Ascending aorta (tissue), 2 donors: ENCODE measurements at regions not wholly inside any gene's neighbourhood (a gene's known extent, or its start where the extent isn't known, plus 50 kb on each side); places are given as distances from the start of the nearest gene placed in this dataset.

Source experiments
- DNase-seq, 2 donors: peaks; one replicate each; pipeline ENCODE4 v3.0.0-alpha.2; 2019; ENCODE audit warnings: low spot score in 2 of 2
- H3K27ac ChIP-seq, 2 donors: fragments of 200-600 bp; sonication (generic); one replicate each; pipeline ENCODE4 v1.5.1; 2016 to 2017; ENCODE audit warnings: mild to moderate bottlenecking in 1 of 2
- H3K27me3 ChIP-seq: fragments of 200-600 bp; sonication (generic); one replicate; pipeline ENCODE4 v1.5.1; 2017
- H3K36me3 ChIP-seq, 2 donors: fragments of 200-600 bp; sonication (generic); one replicate each; pipeline ENCODE4 v1.5.1; 2016
- H3K4me1 ChIP-seq, 2 donors: fragments of 200-600 bp; sonication (generic); one replicate each; pipeline ENCODE4 v1.5.1; 2016 to 2017; ENCODE audit warnings: mild to moderate bottlenecking in 1 of 2
- H3K4me3 ChIP-seq, 2 donors: fragments of 200-600 bp; sonication (generic); one replicate each; pipeline ENCODE4 v1.5.1; 2016 to 2017; ENCODE audit warnings: mild to moderate bottlenecking in 1 of 2
- H3K9me3 ChIP-seq, 2 donors: fragments of 200-600 bp; sonication (generic); one replicate each; pipeline ENCODE4 v1.5.1; 2016
- intact Hi-C: fragments of 100-400 bp; cut with DNase I; formaldehyde crosslinking; loops from one replicate; pipeline ENCODE4 v1.15.1; 2023
- TF ChIP-seq, protein P1 (sequence below), 3 experiments: fragments of 200-600 bp in 2 of 3; fragments of 450-650 bp in 1 of 3; sonication (generic) in 2 of 3; IDR thresholded peaks; one replicate each; pipeline ENCODE4 v1.5.1; 2016 to 2019; ENCODE audit warnings: antibody characterized with exemption in 3 of 3, mild to moderate bottlenecking in 1 of 3, moderate library complexity in 1 of 3

DNA sequence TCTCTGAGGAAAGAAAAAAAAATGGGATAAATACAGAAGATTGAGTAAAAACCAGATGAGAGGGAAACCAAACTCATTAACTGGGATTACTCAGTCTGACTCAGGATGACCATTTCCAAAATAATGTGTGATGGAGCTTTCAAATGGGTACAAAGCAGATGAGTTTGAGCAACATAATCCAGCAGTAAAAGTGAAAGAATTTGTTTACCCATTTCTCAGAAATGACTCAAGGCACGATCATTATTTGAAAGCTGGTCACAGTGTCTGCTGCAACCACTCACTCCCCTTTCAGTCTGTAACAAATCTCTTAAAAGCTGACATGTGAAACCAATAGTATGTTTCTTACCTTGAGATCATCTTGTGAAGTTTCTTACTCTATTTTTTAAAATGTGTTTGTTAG lies 104.7 kb upstream of the KLF14 start:
- Histone ChIP-seq H3K4me1 (no peaks in the 10 kb centered on the region), H3K27ac (no peak overlapping the region), H3K27me3 (no peaks in the 10 kb centered on the region), H3K36me3 (no peaks in the 10 kb centered on the region), H3K4me3 (no peak overlapping the region), H3K9me3 (no peaks in the 10 kb centered on the region)
- TF ChIP-seq, protein P1, sequence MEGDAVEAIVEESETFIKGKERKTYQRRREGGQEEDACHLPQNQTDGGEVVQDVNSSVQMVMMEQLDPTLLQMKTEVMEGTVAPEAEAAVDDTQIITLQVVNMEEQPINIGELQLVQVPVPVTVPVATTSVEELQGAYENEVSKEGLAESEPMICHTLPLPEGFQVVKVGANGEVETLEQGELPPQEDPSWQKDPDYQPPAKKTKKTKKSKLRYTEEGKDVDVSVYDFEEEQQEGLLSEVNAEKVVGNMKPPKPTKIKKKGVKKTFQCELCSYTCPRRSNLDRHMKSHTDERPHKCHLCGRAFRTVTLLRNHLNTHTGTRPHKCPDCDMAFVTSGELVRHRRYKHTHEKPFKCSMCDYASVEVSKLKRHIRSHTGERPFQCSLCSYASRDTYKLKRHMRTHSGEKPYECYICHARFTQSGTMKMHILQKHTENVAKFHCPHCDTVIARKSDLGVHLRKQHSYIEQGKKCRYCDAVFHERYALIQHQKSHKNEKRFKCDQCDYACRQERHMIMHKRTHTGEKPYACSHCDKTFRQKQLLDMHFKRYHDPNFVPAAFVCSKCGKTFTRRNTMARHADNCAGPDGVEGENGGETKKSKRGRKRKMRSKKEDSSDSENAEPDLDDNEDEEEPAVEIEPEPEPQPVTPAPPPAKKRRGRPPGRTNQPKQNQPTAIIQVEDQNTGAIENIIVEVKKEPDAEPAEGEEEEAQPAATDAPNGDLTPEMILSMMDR (IDR thresholded peaks at IDR 0.05), result no peak
- intact Hi-C loops, result no loop called here
- no peak for DNase-seq

DNA sequence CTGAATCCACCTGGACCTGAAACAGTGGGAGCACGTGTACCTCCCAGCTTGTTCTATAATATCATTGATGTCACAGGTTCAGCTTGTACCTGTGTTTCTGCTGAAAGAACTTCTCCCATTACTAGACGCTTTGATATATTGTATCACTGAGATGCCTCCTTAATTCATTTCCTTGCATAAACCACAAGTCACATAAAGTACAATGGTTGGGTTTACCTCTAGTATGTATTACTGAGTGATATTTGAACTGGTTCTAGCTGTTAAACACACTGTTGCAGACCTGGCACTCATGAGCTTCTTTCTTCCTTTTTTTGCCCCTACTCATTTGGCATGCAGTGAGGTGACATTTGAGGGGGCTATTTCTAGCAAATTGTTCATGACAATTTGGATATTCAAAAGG lies 106.6 kb upstream of the KLF14 start:
- Histone ChIP-seq H3K27me3 (no peaks in the 10 kb centered on the region), H3K27ac (no peak overlapping the region), H3K4me1 (no peaks in the 10 kb centered on the region), H3K4me3 (no peak overlapping the region), H3K36me3 (no peaks in the 10 kb centered on the region), H3K9me3 (no peaks in the 10 kb centered on the region)
- TF ChIP-seq, protein P1 (IDR thresholded peaks at IDR 0.05), result no peak
- intact Hi-C loops, result no loop called here
- DNase-seq, result no peak

DNA sequence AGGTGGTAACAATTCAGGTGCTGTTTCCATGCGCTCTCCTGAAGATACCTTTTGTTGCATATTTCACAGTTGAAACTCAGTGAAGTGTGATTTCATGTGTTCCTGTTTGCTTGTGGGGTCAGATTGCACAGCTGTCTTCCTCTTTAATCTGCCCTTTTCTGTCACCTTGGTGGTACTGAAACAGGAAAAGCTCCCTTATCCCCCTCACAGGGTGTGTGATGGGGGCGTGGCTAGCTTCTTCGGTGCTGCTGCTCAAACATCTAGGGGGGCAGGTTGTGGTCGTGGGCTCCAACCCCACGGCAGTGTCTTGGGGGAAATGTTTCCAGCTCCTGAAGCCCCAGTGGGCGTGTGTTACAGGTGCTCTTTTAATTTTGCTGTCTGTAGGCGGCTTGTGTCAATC lies 107.4 kb upstream of the KLF14 start:
- TF ChIP-seq, protein P1 (IDR thresholded peaks at IDR 0.05), result no peak
- Histone ChIP-seq H3K27ac (no peak overlapping the region), H3K4me3 (no peak overlapping the region), H3K4me1 (no peaks in the 10 kb centered on the region), H3K36me3 (no peaks in the 10 kb centered on the region), H3K9me3 (no peaks in the 10 kb centered on the region), H3K27me3 (no peaks in the 10 kb centered on the region)
- intact Hi-C loops, result no loop called here
- DNase-seq, result no peak

DNA sequence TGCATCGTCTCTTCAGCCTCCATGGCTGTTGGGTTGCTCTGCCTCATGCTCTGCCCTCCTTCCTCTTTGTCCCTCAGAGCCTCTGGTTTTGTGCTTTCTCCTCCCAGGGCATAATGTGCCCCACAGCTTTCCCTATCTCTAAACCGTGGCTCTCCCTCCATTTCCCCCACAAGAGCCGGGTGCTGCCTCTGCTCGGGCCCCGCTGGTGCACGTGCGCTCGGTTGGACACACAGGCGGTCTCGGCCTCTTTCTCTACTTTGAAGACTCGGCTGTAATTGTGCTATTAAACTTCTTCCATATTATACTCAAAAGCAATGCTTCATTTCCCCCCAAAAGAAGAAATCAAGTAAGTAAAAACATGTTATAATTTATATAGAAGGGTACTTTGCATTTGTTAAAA lies 109.7 kb upstream of the KLF14 start:
- no peaks in the 10 kb centered on the region for H3K27me3 ChIP-seq
- intact Hi-C loops, result no loop called here
- no peak for DNase-seq
- no peaks in the 10 kb centered on the region for H3K36me3 ChIP-seq
- no peak overlapping the region for H3K27ac ChIP-seq
- no peak overlapping the region for H3K4me3 ChIP-seq
- TF ChIP-seq, protein P1 (IDR thresholded peaks at IDR 0.05), result no peak
- no peaks in the 10 kb centered on the region for H3K9me3 ChIP-seq
- H3K4me1 ChIP-seq, result no peaks in the 10 kb centered on the region

DNA sequence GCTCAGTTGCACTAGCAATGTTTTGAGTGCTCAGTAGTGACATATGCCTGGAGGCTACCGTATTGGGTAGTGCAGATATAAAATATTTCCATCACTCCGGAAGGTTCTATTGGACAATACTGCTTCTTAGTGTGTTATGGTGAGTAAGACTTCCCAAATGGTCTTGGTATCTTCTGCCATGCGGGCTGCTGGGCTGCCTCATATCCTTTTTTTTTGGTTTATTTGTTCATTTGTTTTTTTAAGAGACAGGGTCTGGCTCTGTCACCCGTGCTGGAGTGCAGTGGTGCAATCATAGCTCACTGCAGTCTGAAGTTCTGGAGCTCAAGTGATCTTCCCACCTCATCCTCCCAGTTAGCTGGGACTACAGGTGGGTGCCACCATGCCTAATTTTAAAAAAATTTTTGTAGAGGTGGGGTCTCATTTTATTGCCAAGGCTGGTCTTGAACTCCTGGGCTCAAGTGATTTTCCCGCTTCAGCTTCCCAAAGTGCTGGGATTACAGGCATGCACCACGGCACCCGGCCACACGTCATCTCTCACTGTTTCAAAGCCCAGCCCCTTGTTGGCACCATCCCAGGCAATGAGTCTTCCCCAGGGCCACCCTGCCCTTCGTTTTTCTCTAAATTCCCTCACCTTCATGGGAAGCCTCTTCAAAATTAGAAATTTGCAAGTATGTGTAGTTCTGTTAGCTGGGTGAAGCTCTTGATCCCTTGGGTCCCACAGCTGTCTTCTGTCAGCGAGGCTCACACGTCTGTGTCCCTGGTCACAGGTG lies 111.0 kb upstream of the KLF14 start:
- H3K36me3 ChIP-seq, result no peaks in the 10 kb centered on the region
- no peak overlapping the region for H3K27ac ChIP-seq
- no peaks in the 10 kb centered on the region for H3K9me3 ChIP-seq
- DNase-seq, result no peak
- H3K4me1 ChIP-seq, result no peaks in the 10 kb centered on the region
- intact Hi-C loops, result no loop called here
- TF ChIP-seq, protein P1 (IDR thresholded peaks at IDR 0.05), result no peak
- no peak overlapping the region for H3K4me3 ChIP-seq
- H3K27me3 ChIP-seq, result no peaks in the 10 kb centered on the region
